ENCODE measurements at regions not wholly inside any gene's neighbourhood (a gene's known extent, or its start where the extent isn't known, plus 50 kb on each side); places are given as distances from the start of the nearest gene placed in this dataset.

GRCh38 chr10:47244560-47245500 lies 55.2 kb upstream of the GDF10 start:
- TF ChIP-seq EP300 (IDR thresholded peaks at IDR 0.05) (no peak), POLR2A (IDR thresholded peaks at IDR 0.05) (no peak), CTCF (IDR thresholded peaks at IDR 0.05) (no peak), POLR2AphosphoS5 (IDR thresholded peaks at IDR 0.05) (no peak)

GRCh38 chr10:47245731-47246350 lies 54.2 kb upstream of the GDF10 start:
- Histone ChIP-seq H3K4me3 (no peak overlapping the region), H3K4me1 (no peaks in the 10 kb centered on the region), H3K27me3 (peaks cover 0 to 9% (median 0%) of the 10 kb centered on the region in 3 donors), H3K9me3 (no peaks in the 10 kb centered on the region), H3K36me3 (no peaks in the 10 kb centered on the region), H3K27ac (no peak overlapping the region)
- 79 to 88% (median 81%) methylated on average over 6 of the region's 6 CpGs for WGBS, 5 donors
- no peak for DNase-seq
- TF ChIP-seq EP300 (IDR thresholded peaks at IDR 0.05): no peak
- no peak for TF ChIP-seq POLR2A (IDR thresholded peaks at IDR 0.05)
- no peak for TF ChIP-seq CTCF (IDR thresholded peaks at IDR 0.05)
- no peak for TF ChIP-seq POLR2AphosphoS5 (IDR thresholded peaks at IDR 0.05)
- intact Hi-C loops (cut with DNase I; ENCODE audit: low total_unique reads): no loop called here

More at GRCh38 chr10:47244560-47245500, 55.2 kb upstream of the GDF10 start:
- H3K27ac ChIP-seq: no peak overlapping the region
- H3K9me3 ChIP-seq: no peaks in the 10 kb centered on the region
- no peak overlapping the region for H3K4me3 ChIP-seq
- no peaks in the 10 kb centered on the region for H3K36me3 ChIP-seq
- no peak for DNase-seq
- intact Hi-C loops (cut with DNase I; ENCODE audit: low total_unique reads): no loop called here
- H3K27me3 ChIP-seq: peaks cover 0 to 12% (median 0%) of the 10 kb centered on the region in 3 donors
- WGBS, 5 donors: 77 to 81% (median 78%) methylated on average over 12 to 15 of the region's 15 CpGs
- no peaks in the 10 kb centered on the region for H3K4me1 ChIP-seq

DNA sequence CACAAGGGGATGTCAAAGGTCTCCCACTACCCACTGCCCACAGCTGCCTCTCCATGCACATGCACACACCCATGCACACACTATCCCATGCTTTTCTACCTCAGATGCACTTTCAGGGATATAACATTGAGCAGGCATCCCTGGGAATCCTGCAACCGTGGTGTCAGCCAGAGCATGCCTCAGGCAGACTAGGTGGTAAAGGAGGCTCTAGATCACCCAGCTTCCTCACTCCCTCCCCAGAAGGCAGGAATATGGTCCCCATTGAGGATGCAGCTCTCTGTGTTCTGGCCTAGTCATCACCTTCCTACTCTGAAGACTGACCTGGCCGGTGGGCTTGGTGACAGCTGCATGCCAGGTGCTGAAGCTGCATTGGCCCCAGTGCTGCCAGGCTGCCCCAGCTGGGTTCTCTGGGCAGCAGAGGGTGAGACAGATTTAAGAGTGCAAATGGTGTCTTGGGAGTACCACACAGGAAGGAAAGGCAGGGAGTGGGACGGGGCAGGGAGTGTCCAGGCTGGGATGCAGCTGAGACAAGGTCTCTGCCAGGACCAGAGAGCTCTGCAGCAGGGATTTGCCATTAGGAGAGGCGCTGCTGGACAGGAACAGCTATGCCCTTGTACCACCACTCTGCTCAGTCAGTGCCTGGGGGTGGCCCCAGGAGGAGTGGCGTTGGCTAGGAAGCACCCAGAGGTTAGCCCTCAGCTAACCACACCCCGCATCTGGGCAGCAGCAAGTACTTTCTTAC lies 53.4 kb upstream of the GDF10 start:
- Histone ChIP-seq H3K9me3 (no peaks in the 10 kb centered on the region), H3K4me3 (no peak overlapping the region), H3K27ac (no peak overlapping the region), H3K27me3 (peaks cover 0 to 9% (median 0%) of the 10 kb centered on the region in 3 donors), H3K36me3 (no peaks in the 10 kb centered on the region), H3K4me1 (no peaks in the 10 kb centered on the region)
- TF ChIP-seq POLR2AphosphoS5 (IDR thresholded peaks at IDR 0.05): no peak
- TF ChIP-seq EP300 (IDR thresholded peaks at IDR 0.05): no peak
- TF ChIP-seq CTCF (IDR thresholded peaks at IDR 0.05): no peak
- no peak for TF ChIP-seq POLR2A (IDR thresholded peaks at IDR 0.05)
- DNase-seq: no peak
- intact Hi-C loops (cut with DNase I; ENCODE audit: low total_unique reads): no loop called here
- 78 to 92% (median 88%) methylated on average over 4 to 6 of the region's 6 CpGs for WGBS, 5 donors
